ENCODE measurements at regions not wholly inside any gene's neighbourhood (a gene's known extent, or its start where the extent isn't known, plus 50 kb on each side); places are given as distances from the start of the nearest gene placed in this dataset.

- Mint-ChIP-seq H3K27ac (no peak overlapping the region), H3K9me3 (no peaks in the 10 kb centered on the region), H3K36me3 (no peaks in the 10 kb centered on the region), H3K4me3 (no peak overlapping the region), H3K4me1 (no peaks in the 10 kb centered on the region), H3K27me3 (no peaks in the 10 kb centered on the region)
- no peak for ATAC-seq
Measured at GRCh38 chr10:9198611-9199010, 1144.1 kb downstream of the GATA3 start.

- no peak for ATAC-seq
- Mint-ChIP-seq H3K27me3 (no peaks in the 10 kb centered on the region), H3K9me3 (no peaks in the 10 kb centered on the region), H3K27ac (no peak overlapping the region), H3K4me1 (no peaks in the 10 kb centered on the region), H3K36me3 (no peaks in the 10 kb centered on the region), H3K4me3 (no peak overlapping the region)
Measured at GRCh38 chr10:9205558-9205957, 1151.1 kb downstream of the GATA3 start.

- no peaks in the 10 kb centered on the region for H3K4me1 Mint-ChIP-seq
- no peaks in the 10 kb centered on the region for H3K36me3 Mint-ChIP-seq
- no peak overlapping the region for H3K4me3 Mint-ChIP-seq
- no peaks in the 10 kb centered on the region for H3K27me3 Mint-ChIP-seq
- H3K27ac Mint-ChIP-seq, result no peak overlapping the region
- ATAC-seq, result no peak
- H3K9me3 Mint-ChIP-seq, result no peaks in the 10 kb centered on the region
Measured at GRCh38 chr10:9209105-9209798, 1154.8 kb downstream of the GATA3 start.

GRCh38 chr10:9211228-9211627 is 1156.7 kb downstream of the GATA3 start:
- no peak for ATAC-seq
- no peak overlapping the region for H3K4me3 Mint-ChIP-seq
- no peaks in the 10 kb centered on the region for H3K9me3 Mint-ChIP-seq
- H3K27me3 Mint-ChIP-seq, result peaks cover 3% of the 10 kb centered on the region
- no peaks in the 10 kb centered on the region for H3K36me3 Mint-ChIP-seq
- no peak overlapping the region for H3K27ac Mint-ChIP-seq
- H3K4me1 Mint-ChIP-seq, result no peaks in the 10 kb centered on the region

- Mint-ChIP-seq H3K9me3 (no peaks in the 10 kb centered on the region), H3K27ac (no peak overlapping the region), H3K36me3 (no peaks in the 10 kb centered on the region), H3K4me1 (no peaks in the 10 kb centered on the region), H3K4me3 (no peak overlapping the region), H3K27me3 (peaks cover 9% of the 10 kb centered on the region)
- ATAC-seq, result no peak
Measured at GRCh38 chr10:9214618-9215017, 1160.1 kb downstream of the GATA3 start.

- no peak for ATAC-seq
- Mint-ChIP-seq H3K9me3 (no peaks in the 10 kb centered on the region), H3K4me1 (no peaks in the 10 kb centered on the region), H3K36me3 (no peaks in the 10 kb centered on the region), H3K27me3 (peaks cover 9% of the 10 kb centered on the region), H3K27ac (no peak overlapping the region), H3K4me3 (no peak overlapping the region)
Measured at GRCh38 chr10:9215121-9215520, 1160.6 kb downstream of the GATA3 start.

- Mint-ChIP-seq H3K9me3 (no peaks in the 10 kb centered on the region), H3K36me3 (no peaks in the 10 kb centered on the region), H3K4me3 (no peak overlapping the region), H3K4me1 (no peaks in the 10 kb centered on the region), H3K27me3 (peaks cover 9% of the 10 kb centered on the region), H3K27ac (no peak overlapping the region)
- no peak for ATAC-seq
Measured at GRCh38 chr10:9219860-9220259, 1165.4 kb downstream of the GATA3 start.

- H3K4me1 Mint-ChIP-seq, result no peaks in the 10 kb centered on the region
- H3K27me3 Mint-ChIP-seq, result no peaks in the 10 kb centered on the region
- no peak overlapping the region for H3K4me3 Mint-ChIP-seq
- H3K27ac Mint-ChIP-seq, result no peak overlapping the region
- no peaks in the 10 kb centered on the region for H3K36me3 Mint-ChIP-seq
- ATAC-seq, result no peak
- H3K9me3 Mint-ChIP-seq, result peaks cover under 1% of the 10 kb centered on the region
Measured at GRCh38 chr10:9222917-9223316, 1168.4 kb downstream of the GATA3 start.

- no peaks in the 10 kb centered on the region for H3K36me3 Mint-ChIP-seq
- no peak overlapping the region for H3K4me3 Mint-ChIP-seq
- H3K27me3 Mint-ChIP-seq, result no peaks in the 10 kb centered on the region
- H3K27ac Mint-ChIP-seq, result no peak overlapping the region
- no peak for ATAC-seq
- H3K4me1 Mint-ChIP-seq, result no peaks in the 10 kb centered on the region
- H3K9me3 Mint-ChIP-seq, result peaks cover 2% of the 10 kb centered on the region
Measured at GRCh38 chr10:9227679-9228365, 1173.3 kb downstream of the GATA3 start.

GRCh38 chr10:9228771-9229170 is 1174.3 kb downstream of the GATA3 start:
- Mint-ChIP-seq H3K9me3 (peaks cover 2% of the 10 kb centered on the region), H3K27ac (no peak overlapping the region), H3K4me1 (no peaks in the 10 kb centered on the region), H3K4me3 (no peak overlapping the region), H3K27me3 (no peaks in the 10 kb centered on the region), H3K36me3 (no peaks in the 10 kb centered on the region)
- no peak for ATAC-seq

GRCh38 chr10:9229702-9230244 is 1175.3 kb downstream of the GATA3 start:
- no peaks in the 10 kb centered on the region for H3K4me1 Mint-ChIP-seq

GRCh38 chr10:9230625-9231024 is 1176.1 kb downstream of the GATA3 start:
- Mint-ChIP-seq H3K4me3 (no peak overlapping the region), H3K9me3 (peaks cover 2% of the 10 kb centered on the region), H3K4me1 (no peaks in the 10 kb centered on the region), H3K27ac (no peak overlapping the region), H3K36me3 (no peaks in the 10 kb centered on the region), H3K27me3 (no peaks in the 10 kb centered on the region)
- no peak for ATAC-seq

More at GRCh38 chr10:9229702-9230244, 1175.3 kb downstream of the GATA3 start:
- Mint-ChIP-seq H3K9me3 (peaks cover 2% of the 10 kb centered on the region), H3K27ac (no peak overlapping the region), H3K27me3 (no peaks in the 10 kb centered on the region), H3K4me3 (no peak overlapping the region), H3K36me3 (no peaks in the 10 kb centered on the region)
- no peak for ATAC-seq

GRCh38 chr10:9234191-9234590 is 1179.7 kb downstream of the GATA3 start:
- H3K4me1 Mint-ChIP-seq, result no peaks in the 10 kb centered on the region
- H3K27ac Mint-ChIP-seq, result no peak overlapping the region
- H3K9me3 Mint-ChIP-seq, result no peaks in the 10 kb centered on the region
- ATAC-seq, result no peak
- no peaks in the 10 kb centered on the region for H3K36me3 Mint-ChIP-seq
- no peak overlapping the region for H3K4me3 Mint-ChIP-seq
- no peaks in the 10 kb centered on the region for H3K27me3 Mint-ChIP-seq

- H3K27ac Mint-ChIP-seq, result no peak overlapping the region
- peaks cover 9% of the 10 kb centered on the region for H3K27me3 Mint-ChIP-seq
- H3K9me3 Mint-ChIP-seq, result peaks cover 3% of the 10 kb centered on the region
- H3K4me3 Mint-ChIP-seq, result no peak overlapping the region
- no peaks in the 10 kb centered on the region for H3K36me3 Mint-ChIP-seq
- no peak for ATAC-seq
- H3K4me1 Mint-ChIP-seq, result no peaks in the 10 kb centered on the region
Measured at GRCh38 chr10:9238041-9238440, 1183.6 kb downstream of the GATA3 start.

- peaks cover 3% of the 10 kb centered on the region for H3K9me3 Mint-ChIP-seq
- no peak overlapping the region for H3K27ac Mint-ChIP-seq
- no peaks in the 10 kb centered on the region for H3K4me1 Mint-ChIP-seq
- no peaks in the 10 kb centered on the region for H3K36me3 Mint-ChIP-seq
- no peak for ATAC-seq
- H3K4me3 Mint-ChIP-seq, result no peak overlapping the region
- peaks cover 12% of the 10 kb centered on the region for H3K27me3 Mint-ChIP-seq
Measured at GRCh38 chr10:9239298-9239697, 1184.8 kb downstream of the GATA3 start.

GRCh38 chr10:9243941-9244411 is 1189.5 kb downstream of the GATA3 start:
- H3K9me3 Mint-ChIP-seq, result peaks cover 7% of the 10 kb centered on the region
- no peak overlapping the region for H3K4me3 Mint-ChIP-seq
- no peak for ATAC-seq
- no peaks in the 10 kb centered on the region for H3K4me1 Mint-ChIP-seq
- H3K27ac Mint-ChIP-seq, result no peak overlapping the region
- H3K27me3 Mint-ChIP-seq, result peaks cover 31% of the 10 kb centered on the region
- no peaks in the 10 kb centered on the region for H3K36me3 Mint-ChIP-seq

Measured in stimulated activated memory B cell treated with anti-CD40 and anti-IgM and Interleukin-4, amounts not matched to agents 10 μg/mL and 1 μg/mL and 100 μg/mL, for 72 hours (primary cell).